ENCODE measurements at regions not wholly inside any gene's neighbourhood (a gene's known extent, or its start where the extent isn't known, plus 50 kb on each side); places are given as distances from the start of the nearest gene placed in this dataset.

DNA sequence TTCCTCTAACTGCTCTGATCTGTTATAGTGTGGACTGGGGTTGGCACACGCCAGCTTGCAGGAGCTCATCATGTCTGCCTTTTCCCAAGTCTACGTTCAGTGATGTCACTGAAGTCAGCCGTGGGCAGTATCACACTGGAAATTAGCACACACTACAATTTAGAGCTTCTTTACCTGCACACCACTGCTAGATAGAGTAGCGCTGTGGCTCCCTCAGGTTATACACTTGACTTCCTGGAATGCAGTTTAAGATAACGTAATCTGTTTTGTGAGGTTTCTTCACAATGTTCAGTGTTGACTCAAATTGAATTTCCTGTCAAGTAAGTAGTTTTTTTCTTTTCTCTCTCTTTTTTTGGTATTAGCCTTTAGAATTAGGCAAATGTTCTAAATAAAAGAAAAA lies 487.2 kb downstream of the DCDC2C start:
- Histone ChIP-seq H3K27me3 (ENCODE audit: insufficient read depth, low read length, poor library complexity, severe bottlenecking) (no peaks in the 10 kb centered on the region), H3F3A (ENCODE audit: low read depth) (no peaks in the 10 kb centered on the region), H3K4me2 (ENCODE audit: low read depth, low read length, poor library complexity, severe bottlenecking) (no peak overlapping the region), H3K9me2 (replicated peaks; ENCODE audit: low read depth, low read length) (no peaks in the 10 kb centered on the region), H3K9me3 (ENCODE audit: insufficient read depth, low read depth, low read length) (peaks cover 3% of the 10 kb centered on the region; the same call in 1 of the 2 replicates), H3K9ac (ENCODE audit: low read depth, low read length, poor library complexity, severe bottlenecking) (no peak overlapping the region), H3K36me3 (ENCODE audit: insufficient read depth, low read length) (no peaks in the 10 kb centered on the region), H3K4me1 (ENCODE audit: insufficient read depth, low read length, poor library complexity, severe bottlenecking) (no peaks in the 10 kb centered on the region), H4K20me1 (ENCODE audit: insufficient read depth, low read length, poor library complexity, severe bottlenecking) (no peaks in the 10 kb centered on the region), H2AFZ (ENCODE audit: low read length) (no peak overlapping the region), H3K79me2 (ENCODE audit: insufficient read depth, low read length) (no peaks in the 10 kb centered on the region), H3K4me3 (ENCODE audit: low read length, poor library complexity, severe bottlenecking) (no peak overlapping the region)
- TF ChIP-seq EZH2phosphoT487 (IDR thresholded peaks at IDR 0.05; ENCODE audit: borderline replicate concordance) = no peak
- TF ChIP-seq, protein P1, sequence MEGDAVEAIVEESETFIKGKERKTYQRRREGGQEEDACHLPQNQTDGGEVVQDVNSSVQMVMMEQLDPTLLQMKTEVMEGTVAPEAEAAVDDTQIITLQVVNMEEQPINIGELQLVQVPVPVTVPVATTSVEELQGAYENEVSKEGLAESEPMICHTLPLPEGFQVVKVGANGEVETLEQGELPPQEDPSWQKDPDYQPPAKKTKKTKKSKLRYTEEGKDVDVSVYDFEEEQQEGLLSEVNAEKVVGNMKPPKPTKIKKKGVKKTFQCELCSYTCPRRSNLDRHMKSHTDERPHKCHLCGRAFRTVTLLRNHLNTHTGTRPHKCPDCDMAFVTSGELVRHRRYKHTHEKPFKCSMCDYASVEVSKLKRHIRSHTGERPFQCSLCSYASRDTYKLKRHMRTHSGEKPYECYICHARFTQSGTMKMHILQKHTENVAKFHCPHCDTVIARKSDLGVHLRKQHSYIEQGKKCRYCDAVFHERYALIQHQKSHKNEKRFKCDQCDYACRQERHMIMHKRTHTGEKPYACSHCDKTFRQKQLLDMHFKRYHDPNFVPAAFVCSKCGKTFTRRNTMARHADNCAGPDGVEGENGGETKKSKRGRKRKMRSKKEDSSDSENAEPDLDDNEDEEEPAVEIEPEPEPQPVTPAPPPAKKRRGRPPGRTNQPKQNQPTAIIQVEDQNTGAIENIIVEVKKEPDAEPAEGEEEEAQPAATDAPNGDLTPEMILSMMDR (conservative IDR thresholded peaks at IDR 0.05; ENCODE audit: low read length) = no peak

DNA sequence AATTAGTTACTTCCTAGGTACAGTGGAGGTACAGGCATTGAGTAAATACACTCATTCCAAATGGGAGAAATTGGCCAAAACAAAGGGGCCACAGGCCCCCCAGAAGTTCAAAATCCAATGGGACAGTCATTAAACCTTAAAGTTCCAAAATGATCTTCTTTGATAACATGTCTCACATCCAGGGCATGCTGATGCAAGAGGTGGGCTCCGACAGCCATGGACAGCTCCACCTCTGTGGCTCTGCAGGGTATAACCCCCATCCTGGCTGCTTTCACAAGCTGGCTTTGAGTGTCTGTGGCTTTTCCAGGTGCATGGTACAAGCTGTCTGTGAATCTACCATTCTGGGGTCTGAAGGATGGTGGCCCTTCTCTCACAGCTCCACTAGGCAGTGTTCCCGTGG lies 488.7 kb downstream of the DCDC2C start:
- Histone ChIP-seq H3K79me2 (ENCODE audit: insufficient read depth, low read length) (no peaks in the 10 kb centered on the region), H3K9me3 (ENCODE audit: insufficient read depth, low read depth, low read length) (peaks cover 3% of the 10 kb centered on the region; the same call in 1 of the 2 replicates), H3K9ac (ENCODE audit: low read depth, low read length, poor library complexity, severe bottlenecking) (no peak overlapping the region), H3K4me1 (ENCODE audit: insufficient read depth, low read length, poor library complexity, severe bottlenecking) (no peaks in the 10 kb centered on the region), H2AFZ (ENCODE audit: low read length) (no peak overlapping the region), H3K9me2 (replicated peaks; ENCODE audit: low read depth, low read length) (no peaks in the 10 kb centered on the region), H4K20me1 (ENCODE audit: insufficient read depth, low read length, poor library complexity, severe bottlenecking) (no peaks in the 10 kb centered on the region), H3F3A (ENCODE audit: low read depth) (no peaks in the 10 kb centered on the region), H3K27me3 (ENCODE audit: insufficient read depth, low read length, poor library complexity, severe bottlenecking) (no peaks in the 10 kb centered on the region), H3K4me2 (ENCODE audit: low read depth, low read length, poor library complexity, severe bottlenecking) (no peak overlapping the region), H3K36me3 (ENCODE audit: insufficient read depth, low read length) (no peaks in the 10 kb centered on the region), H3K4me3 (ENCODE audit: low read length, poor library complexity, severe bottlenecking) (no peak overlapping the region)
- TF ChIP-seq EZH2phosphoT487 (IDR thresholded peaks at IDR 0.05; ENCODE audit: borderline replicate concordance) = no peak
- TF ChIP-seq, protein P1 (conservative IDR thresholded peaks at IDR 0.05; ENCODE audit: low read length) = no peak

DNA sequence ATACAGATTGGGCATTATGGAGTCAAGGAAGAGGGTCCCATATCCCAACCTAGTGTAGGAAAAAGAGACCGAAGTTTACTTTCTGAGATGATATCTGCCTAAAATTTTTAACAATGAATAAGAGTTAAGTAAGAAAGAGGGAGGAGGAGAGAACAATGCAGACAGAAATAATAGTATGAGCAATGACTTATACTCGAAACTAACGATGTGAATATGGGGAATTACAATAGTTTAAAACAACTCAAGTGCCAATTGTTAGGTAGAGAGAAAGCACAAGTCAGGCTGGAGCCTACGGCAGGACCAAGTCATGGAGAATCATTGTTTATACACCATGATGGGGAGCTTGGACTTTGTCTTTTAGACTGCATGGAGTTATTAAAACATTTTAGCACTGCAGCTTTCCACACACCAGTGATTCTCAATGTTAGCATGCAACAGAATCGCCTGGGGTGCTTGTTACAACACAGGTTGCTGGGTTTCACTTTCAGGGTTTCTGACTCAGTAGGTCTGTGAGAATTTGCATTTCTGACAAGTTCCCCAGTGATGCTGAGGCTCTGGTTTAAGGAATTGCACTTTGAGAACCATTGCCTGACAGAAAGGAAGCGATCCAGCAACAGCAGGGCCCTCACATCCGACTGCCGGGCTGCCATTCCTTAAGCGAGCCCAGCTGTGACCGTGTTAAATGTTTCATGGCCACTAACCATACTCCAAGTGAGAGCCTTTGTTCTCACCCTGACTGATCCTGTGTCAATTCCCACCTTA lies 511.2 kb downstream of the DCDC2C start:
- H3K4me2 ChIP-seq (ENCODE audit: low read depth, low read length, poor library complexity, severe bottlenecking) = no peak overlapping the region
- TF ChIP-seq, protein P1 (conservative IDR thresholded peaks at IDR 0.05; ENCODE audit: low read length) = no peak
- TF ChIP-seq EZH2phosphoT487 (IDR thresholded peaks at IDR 0.05; ENCODE audit: borderline replicate concordance) = no peak

More for the DNA sequence above, 511.2 kb downstream of the DCDC2C start:
- Histone ChIP-seq H3K79me2 (ENCODE audit: insufficient read depth, low read length) (no peaks in the 10 kb centered on the region), H3K36me3 (ENCODE audit: insufficient read depth, low read length) (no peaks in the 10 kb centered on the region), H2AFZ (ENCODE audit: low read length) (no peak overlapping the region), H4K20me1 (ENCODE audit: insufficient read depth, low read length, poor library complexity, severe bottlenecking) (no peaks in the 10 kb centered on the region), H3K9me2 (replicated peaks; ENCODE audit: low read depth, low read length) (no peaks in the 10 kb centered on the region), H3K9ac (ENCODE audit: low read depth, low read length, poor library complexity, severe bottlenecking) (no peak overlapping the region), H3K27me3 (ENCODE audit: insufficient read depth, low read length, poor library complexity, severe bottlenecking) (no peaks in the 10 kb centered on the region), H3K9me3 (ENCODE audit: insufficient read depth, low read depth, low read length) (no peaks in the 10 kb centered on the region), H3K4me1 (ENCODE audit: insufficient read depth, low read length, poor library complexity, severe bottlenecking) (no peaks in the 10 kb centered on the region), H3F3A (ENCODE audit: low read depth) (no peaks in the 10 kb centered on the region), H3K4me3 (ENCODE audit: low read length, poor library complexity, severe bottlenecking) (no peak overlapping the region)
